HEK293 (cell line): ENCODE measurements at regions not wholly inside any gene's neighbourhood (a gene's known extent, or its start where the extent isn't known, plus 50 kb on each side); places are given as distances from the start of the nearest gene placed in this dataset.

Source experiments
- CTCF ChIP-seq: fragments of 450-650 bp; formaldehyde crosslinking; IDR thresholded peaks from 2 replicates; pipeline ENCODE4 v1.5.1; 2016; ENCODE audit warnings: missing biosample characterization, missing genetic modification characterization
- OSR2 ChIP-seq: fragments of 450-650 bp; formaldehyde crosslinking; IDR thresholded peaks from 2 replicates; pipeline ENCODE4 v1.5.1; 2016; ENCODE audit warnings: missing biosample characterization, missing genetic modification characterization
- REPIN1 ChIP-seq: fragments of 450-650 bp; formaldehyde crosslinking; IDR thresholded peaks from 2 replicates; pipeline ENCODE4 v1.5.1; 2017; ENCODE audit warnings: missing biosample characterization, missing genetic modification characterization, low read depth
- TRIM28 ChIP-seq: IDR thresholded peaks from 2 replicates; pipeline ENCODE4 v1.6.1; 2011; ENCODE audit warnings: low read length, control low read depth, borderline replicate concordance
- ZBTB49 ChIP-seq: fragments of 450-650 bp; formaldehyde crosslinking; IDR thresholded peaks from 2 replicates; pipeline ENCODE4 v1.5.1; 2016; ENCODE audit warnings: missing biosample characterization, missing genetic modification characterization, low read depth
- ZNF24 ChIP-seq: fragments of 450-650 bp; formaldehyde crosslinking; IDR thresholded peaks from 2 replicates; pipeline ENCODE4 v1.5.1; 2016; ENCODE audit warnings: missing biosample characterization, missing genetic modification characterization
- ZNF274 ChIP-seq, 2 experiments: fragments of 200-500 bp in 1 of 2; fragments of 450-650 bp in 1 of 2; sonication (Bioruptor generic) in 1 of 2; formaldehyde crosslinking in 1 of 2; IDR thresholded peaks; 2 replicates each; pipeline versions ENCODE4 v1.5.1 to v1.6.1; 2014 to 2016; ENCODE audit warnings: borderline replicate concordance in 1 of 2, inconsistent platforms in 1 of 2, low read length in 1 of 2, missing biosample characterization in 1 of 2, missing genetic modification characterization in 1 of 2
- ZNF324 ChIP-seq: fragments of 450-650 bp; formaldehyde crosslinking; IDR thresholded peaks from 2 replicates; pipeline ENCODE4 v1.5.1; 2016; ENCODE audit warnings: missing biosample characterization, missing genetic modification characterization
- ZNF350 ChIP-seq: fragments of 450-650 bp; formaldehyde crosslinking; IDR thresholded peaks from 2 replicates; pipeline ENCODE4 v1.5.0; 2017; ENCODE audit warnings: missing biosample characterization, mild to moderate bottlenecking, missing genetic modification characterization
- ZNF404 ChIP-seq: fragments of 450-650 bp; formaldehyde crosslinking; IDR thresholded peaks from 2 replicates; pipeline ENCODE4 v1.5.1; 2017; ENCODE audit warnings: missing biosample characterization, missing genetic modification characterization
- ZNF548 ChIP-seq: fragments of 450-650 bp; formaldehyde crosslinking; IDR thresholded peaks from 2 replicates; pipeline ENCODE4 v1.5.1; 2016; ENCODE audit warnings: missing biosample characterization, missing genetic modification characterization
- ZNF837 ChIP-seq: fragments of 450-650 bp; formaldehyde crosslinking; IDR thresholded peaks from 2 replicates; pipeline ENCODE4 v1.5.1; 2016; ENCODE audit warnings: missing biosample characterization, missing genetic modification characterization
- TF ChIP-seq, protein P1 (sequence below): fragments of 450-650 bp; formaldehyde crosslinking; IDR thresholded peaks from 2 replicates; pipeline ENCODE4 v1.5.1; 2016; ENCODE audit warnings: missing biosample characterization, missing genetic modification characterization
- TF ChIP-seq, protein P2 (sequence below): fragments of 450-650 bp; formaldehyde crosslinking; IDR thresholded peaks from 2 replicates; pipeline ENCODE4 v1.5.1; 2016; ENCODE audit warnings: missing biosample characterization, missing genetic modification characterization

DNA sequence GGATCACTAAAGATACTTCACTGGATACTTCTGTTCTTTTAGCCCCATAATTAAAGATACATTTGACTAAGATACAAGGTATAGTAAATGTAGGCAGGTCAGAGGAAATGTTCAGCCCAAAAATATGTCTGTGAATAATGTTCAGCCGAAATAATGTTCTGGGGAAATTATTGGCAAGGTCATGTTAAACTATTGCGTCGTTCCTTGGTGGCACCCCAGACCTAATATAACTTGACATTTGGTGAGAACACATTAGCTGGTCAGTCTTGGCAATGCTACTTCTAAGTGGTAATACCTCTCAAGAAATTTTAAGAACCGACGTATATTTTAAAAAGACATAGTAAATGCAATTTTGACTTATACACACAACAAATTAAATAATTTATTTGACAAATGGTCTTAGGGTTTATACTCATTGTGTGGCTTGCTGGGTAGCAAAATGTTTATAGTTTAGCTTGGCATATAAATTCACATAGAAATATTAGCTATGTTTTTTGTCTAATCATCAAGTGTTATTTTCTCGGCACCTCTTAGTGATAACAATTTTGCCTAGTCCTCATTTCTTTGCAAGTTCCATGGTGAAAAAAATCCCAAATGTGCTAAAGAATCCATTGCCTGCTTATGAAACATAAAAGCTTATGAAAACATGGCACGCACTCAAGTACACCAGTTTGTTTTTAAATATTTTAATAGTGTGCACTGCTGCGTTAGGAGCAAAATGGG lies 270.3 kb upstream of the NEBL start:
- TF ChIP-seq ZNF274 (IDR thresholded peaks at IDR 0.05; ENCODE audit: low read length) (no peak), ZNF274 (tag by site-specific recombination; IDR thresholded peaks at IDR 0.05; ENCODE audit: borderline replicate concordance) (no peak), CTCF (tag by site-specific recombination) (no peak), OSR2 (tag by site-specific recombination) (no peak), ZNF404 (tag by site-specific recombination) (no peak), REPIN1 (tag by site-specific recombination) (no peak), ZNF350 (tag by site-specific recombination) (no peak), ZNF24 (tag by site-specific recombination) (no peak), ZNF324 (no peak), ZNF837 (tag by site-specific recombination) (no peak), ZNF548 (no peak), TRIM28 (no peak), ZBTB49 (no peak)
- TF ChIP-seq, protein P1, sequence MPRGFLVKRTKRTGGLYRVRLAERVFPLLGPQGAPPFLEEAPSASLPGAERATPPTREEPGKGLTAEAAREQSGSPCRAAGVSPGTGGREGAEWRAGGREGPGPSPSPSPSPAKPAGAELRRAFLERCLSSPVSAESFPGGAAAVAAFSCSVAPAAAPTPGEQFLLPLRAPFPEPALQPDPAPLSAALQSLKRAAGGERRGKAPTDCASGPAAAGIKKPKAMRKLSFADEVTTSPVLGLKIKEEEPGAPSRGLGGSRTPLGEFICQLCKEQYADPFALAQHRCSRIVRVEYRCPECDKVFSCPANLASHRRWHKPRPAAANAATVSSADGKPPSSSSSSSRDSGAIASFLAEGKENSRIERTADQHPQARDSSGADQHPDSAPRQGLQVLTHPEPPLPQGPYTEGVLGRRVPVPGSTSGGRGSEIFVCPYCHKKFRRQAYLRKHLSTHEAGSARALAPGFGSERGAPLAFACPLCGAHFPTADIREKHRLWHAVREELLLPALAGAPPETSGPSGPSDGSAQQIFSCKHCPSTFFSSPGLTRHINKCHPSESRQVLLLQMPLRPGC (tag by site-specific recombination) = no peak
- TF ChIP-seq, protein P2, sequence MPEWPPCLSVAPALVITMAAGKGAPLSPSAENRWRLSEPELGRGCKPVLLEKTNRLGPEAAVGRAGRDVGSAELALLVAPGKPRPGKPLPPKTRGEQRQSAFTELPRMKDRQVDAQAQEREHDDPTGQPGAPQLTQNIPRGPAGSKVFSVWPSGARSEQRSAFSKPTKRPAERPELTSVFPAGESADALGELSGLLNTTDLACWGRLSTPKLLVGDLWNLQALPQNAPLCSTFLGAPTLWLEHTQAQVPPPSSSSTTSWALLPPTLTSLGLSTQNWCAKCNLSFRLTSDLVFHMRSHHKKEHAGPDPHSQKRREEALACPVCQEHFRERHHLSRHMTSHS = no peak
